Activated T-cell treated with anti-CD3 and anti-CD28 coated beads, Interleukin-2, amount 50 U/mL, for 24 hours (primary cell): ENCODE measurements at regions not wholly inside any gene's neighbourhood (a gene's known extent, or its start where the extent isn't known, plus 50 kb on each side); places are given as distances from the start of the nearest gene placed in this dataset.

Experiments used
- DNase-seq: peaks from one replicate; pipeline ENCODE4 v3.0.0-alpha.2; 2020
- H3K27ac Mint-ChIP-seq: 2 replicates; pipeline ENCODE4 v1.8.0; 2020; ENCODE audit warnings: mild to moderate bottlenecking, mixed read lengths
- H3K27me3 Mint-ChIP-seq: 2 replicates; pipeline ENCODE4 v1.8.0; 2020; ENCODE audit warnings: mixed read lengths
- H3K36me3 Mint-ChIP-seq: 2 replicates; pipeline ENCODE4 v1.8.0; 2020; ENCODE audit warnings: low read depth, mixed read lengths
- H3K4me1 Mint-ChIP-seq: 2 replicates; pipeline ENCODE4 v1.8.0; 2020; ENCODE audit warnings: low read depth, mixed read lengths
- H3K4me3 Mint-ChIP-seq: 2 replicates; pipeline ENCODE4 v1.8.0; 2020; ENCODE audit warnings: mild to moderate bottlenecking, moderate library complexity, mixed read lengths
- H3K9me3 Mint-ChIP-seq: 2 replicates; pipeline ENCODE4 v1.8.0; 2020; ENCODE audit warnings: mixed read lengths

GRCh38 chr13:56980856-56981255 is 159.9 kb upstream of the PRR20A start:
- Mint-ChIP-seq H3K9me3 (peaks cover 28% of the 10 kb centered on the region), H3K4me3 (no peak overlapping the region), H3K27me3 (no peaks in the 10 kb centered on the region), H3K36me3 (no peaks in the 10 kb centered on the region), H3K27ac (no peak overlapping the region), H3K4me1 (no peaks in the 10 kb centered on the region)
- DNase-seq: no peak

- H3K36me3 Mint-ChIP-seq: no peaks in the 10 kb centered on the region
- no peak overlapping the region for H3K27ac Mint-ChIP-seq
- H3K27me3 Mint-ChIP-seq: no peaks in the 10 kb centered on the region
- no peaks in the 10 kb centered on the region for H3K4me1 Mint-ChIP-seq
- peaks cover 18% of the 10 kb centered on the region for H3K9me3 Mint-ChIP-seq
- no peak overlapping the region for H3K4me3 Mint-ChIP-seq
- no peak for DNase-seq
Measured at GRCh38 chr13:56986121-56986520, 154.6 kb upstream of the PRR20A start.

- no peaks in the 10 kb centered on the region for H3K36me3 Mint-ChIP-seq
- H3K4me3 Mint-ChIP-seq: no peak overlapping the region
- peaks cover 16% of the 10 kb centered on the region for H3K9me3 Mint-ChIP-seq
- no peak overlapping the region for H3K27ac Mint-ChIP-seq
- H3K4me1 Mint-ChIP-seq: no peaks in the 10 kb centered on the region
- no peak for DNase-seq
- no peaks in the 10 kb centered on the region for H3K27me3 Mint-ChIP-seq
Measured at GRCh38 chr13:56988543-56988942, 152.2 kb upstream of the PRR20A start.

- no peak for DNase-seq
- Mint-ChIP-seq H3K36me3 (no peaks in the 10 kb centered on the region), H3K9me3 (peaks cover 23% of the 10 kb centered on the region), H3K27me3 (no peaks in the 10 kb centered on the region), H3K4me3 (no peak overlapping the region), H3K27ac (no peak overlapping the region), H3K4me1 (no peaks in the 10 kb centered on the region)
Measured at GRCh38 chr13:57003682-57004081, 137.0 kb upstream of the PRR20A start.

GRCh38 chr13:57017357-57017756 is 123.4 kb upstream of the PRR20A start:
- H3K9me3 Mint-ChIP-seq: peaks cover 20% of the 10 kb centered on the region
- no peaks in the 10 kb centered on the region for H3K36me3 Mint-ChIP-seq
- H3K27me3 Mint-ChIP-seq: no peaks in the 10 kb centered on the region
- no peak overlapping the region for H3K4me3 Mint-ChIP-seq
- H3K27ac Mint-ChIP-seq: no peak overlapping the region
- no peak for DNase-seq
- H3K4me1 Mint-ChIP-seq: no peaks in the 10 kb centered on the region

- no peaks in the 10 kb centered on the region for H3K36me3 Mint-ChIP-seq
- H3K4me1 Mint-ChIP-seq: no peaks in the 10 kb centered on the region
- no peaks in the 10 kb centered on the region for H3K27me3 Mint-ChIP-seq
- H3K27ac Mint-ChIP-seq: no peak overlapping the region
- peaks cover 22% of the 10 kb centered on the region for H3K9me3 Mint-ChIP-seq
- DNase-seq: no peak
- H3K4me3 Mint-ChIP-seq: no peak overlapping the region
Measured at GRCh38 chr13:57018915-57019314, 121.8 kb upstream of the PRR20A start.

- H3K36me3 Mint-ChIP-seq: no peaks in the 10 kb centered on the region
- H3K27ac Mint-ChIP-seq: no peak overlapping the region
- H3K27me3 Mint-ChIP-seq: no peaks in the 10 kb centered on the region
- DNase-seq: no peak
- H3K9me3 Mint-ChIP-seq: peaks cover 31% of the 10 kb centered on the region
- H3K4me1 Mint-ChIP-seq: no peaks in the 10 kb centered on the region
- H3K4me3 Mint-ChIP-seq: no peak overlapping the region
Measured at GRCh38 chr13:57030671-57031070, 110.0 kb upstream of the PRR20A start.

GRCh38 chr13:57036290-57036689 is 104.4 kb upstream of the PRR20A start:
- DNase-seq: no peak
- H3K4me1 Mint-ChIP-seq: no peaks in the 10 kb centered on the region
- H3K9me3 Mint-ChIP-seq: peaks cover 22% of the 10 kb centered on the region
- H3K27me3 Mint-ChIP-seq: no peaks in the 10 kb centered on the region
- H3K36me3 Mint-ChIP-seq: no peaks in the 10 kb centered on the region
- no peak overlapping the region for H3K27ac Mint-ChIP-seq
- no peak overlapping the region for H3K4me3 Mint-ChIP-seq

- H3K36me3 Mint-ChIP-seq: no peaks in the 10 kb centered on the region
- H3K9me3 Mint-ChIP-seq: peaks cover 29% of the 10 kb centered on the region
- no peak for DNase-seq
- H3K27ac Mint-ChIP-seq: no peak overlapping the region
- no peak overlapping the region for H3K4me3 Mint-ChIP-seq
- H3K4me1 Mint-ChIP-seq: no peaks in the 10 kb centered on the region
- no peaks in the 10 kb centered on the region for H3K27me3 Mint-ChIP-seq
Measured at GRCh38 chr13:57044910-57045309, 95.8 kb upstream of the PRR20A start.

- Mint-ChIP-seq H3K27me3 (no peaks in the 10 kb centered on the region), H3K27ac (no peak overlapping the region), H3K36me3 (no peaks in the 10 kb centered on the region), H3K4me3 (no peak overlapping the region), H3K4me1 (no peaks in the 10 kb centered on the region), H3K9me3 (peaks cover 40% of the 10 kb centered on the region)
- DNase-seq: no peak
Measured at GRCh38 chr13:57045826-57046546, 94.7 kb upstream of the PRR20A start.

- H3K4me3 Mint-ChIP-seq: no peak overlapping the region
- no peaks in the 10 kb centered on the region for H3K36me3 Mint-ChIP-seq
- H3K9me3 Mint-ChIP-seq: peaks cover 10% of the 10 kb centered on the region
- H3K4me1 Mint-ChIP-seq: no peaks in the 10 kb centered on the region
- no peak for DNase-seq
- H3K27me3 Mint-ChIP-seq: no peaks in the 10 kb centered on the region
- H3K27ac Mint-ChIP-seq: no peak overlapping the region
Measured at GRCh38 chr13:57056601-57057180, 84.0 kb upstream of the PRR20A start.

GRCh38 chr13:57063007-57063406 is 77.7 kb upstream of the PRR20A start:
- H3K27me3 Mint-ChIP-seq: no peaks in the 10 kb centered on the region

GRCh38 chr13:57073983-57074382 is 66.7 kb upstream of the PRR20A start:
- Mint-ChIP-seq H3K27me3 (no peaks in the 10 kb centered on the region), H3K4me3 (no peak overlapping the region), H3K27ac (no peak overlapping the region), H3K4me1 (no peaks in the 10 kb centered on the region), H3K36me3 (no peaks in the 10 kb centered on the region), H3K9me3 (peaks cover 12% of the 10 kb centered on the region)
- no peak for DNase-seq

More at GRCh38 chr13:57063007-57063406, 77.7 kb upstream of the PRR20A start:
- DNase-seq: no peak
- Mint-ChIP-seq H3K36me3 (no peaks in the 10 kb centered on the region), H3K4me1 (no peaks in the 10 kb centered on the region), H3K9me3 (peaks cover 7% of the 10 kb centered on the region), H3K27ac (no peak overlapping the region), H3K4me3 (no peak overlapping the region)

GRCh38 chr13:57075588-57075987 is 65.1 kb upstream of the PRR20A start:
- Mint-ChIP-seq H3K4me1 (no peaks in the 10 kb centered on the region), H3K9me3 (peaks cover 10% of the 10 kb centered on the region), H3K27me3 (no peaks in the 10 kb centered on the region), H3K4me3 (no peak overlapping the region), H3K27ac (no peak overlapping the region), H3K36me3 (no peaks in the 10 kb centered on the region)
- DNase-seq: no peak

GRCh38 chr13:57087006-57087405 is 53.7 kb upstream of the PRR20A start:
- DNase-seq: no peak
- Mint-ChIP-seq H3K4me3 (no peak overlapping the region), H3K27me3 (no peaks in the 10 kb centered on the region), H3K9me3 (peaks cover 30% of the 10 kb centered on the region), H3K27ac (no peak overlapping the region), H3K36me3 (no peaks in the 10 kb centered on the region), H3K4me1 (no peaks in the 10 kb centered on the region)
